Endodermal cell (in vitro differentiated cells): ENCODE measurements at regions not wholly inside any gene's neighbourhood (a gene's known extent, or its start where the extent isn't known, plus 50 kb on each side); places are given as distances from the start of the nearest gene placed in this dataset.

Experiments used
- DNase-seq: peaks from one replicate; pipeline ENCODE4 v3.0.0-alpha.2; 2017
- H3K27ac ChIP-seq: 2 replicates; pipeline ENCODE4 v1.5.1; 2013; ENCODE audit warnings: mild to moderate bottlenecking, low read depth, low read length, moderate library complexity
- H3K27me3 ChIP-seq: 2 replicates; pipeline ENCODE4 v1.6.1; 2013; ENCODE audit warnings: mild to moderate bottlenecking, low read length, moderate library complexity; ENCODE audit not compliant: insufficient read depth, control insufficient read depth, poor library complexity, severe bottlenecking
- H3K36me3 ChIP-seq: 2 replicates; pipeline ENCODE4 v1.7.0; 2013; ENCODE audit warnings: mild to moderate bottlenecking, low read length, moderate library complexity; ENCODE audit not compliant: control insufficient read depth, insufficient read depth
- H3K4me1 ChIP-seq: one replicate; pipeline ENCODE4 v1.7.0; 2013; ENCODE audit warnings: low read length; ENCODE audit not compliant: control insufficient read depth, insufficient read depth
- H3K4me3 ChIP-seq: 2 replicates; pipeline ENCODE4 v1.5.1; 2013; ENCODE audit warnings: mild to moderate bottlenecking, low read length, moderate library complexity
- H3K9ac ChIP-seq: 2 replicates; pipeline ENCODE4 v1.6.1; 2013; ENCODE audit warnings: mild to moderate bottlenecking, low read length, moderate library complexity; ENCODE audit not compliant: poor library complexity, severe bottlenecking; ENCODE audit errors: extremely low read depth
- H3K9me3 ChIP-seq: 2 replicates; pipeline ENCODE4 v1.6.1; 2013; ENCODE audit warnings: mild to moderate bottlenecking, low read length, moderate library complexity; ENCODE audit not compliant: control insufficient read depth
- H3K27ac Mint-ChIP-seq: 2 replicates; pipeline ENCODE4 v1.8.0; 2020; ENCODE audit warnings: mixed read lengths
- H3K27me3 Mint-ChIP-seq: 2 replicates; pipeline ENCODE4 v1.8.0; 2021; ENCODE audit warnings: mild to moderate bottlenecking, mixed read lengths; ENCODE audit not compliant: insufficient read depth
- H3K36me3 Mint-ChIP-seq: 2 replicates; pipeline ENCODE4 v1.8.0; 2020; ENCODE audit warnings: low read depth, mixed read lengths
- H3K4me1 Mint-ChIP-seq: 2 replicates; pipeline ENCODE4 v1.8.0; 2020; ENCODE audit warnings: mixed read lengths
- H3K4me3 Mint-ChIP-seq: 2 replicates; pipeline ENCODE4 v1.8.0; 2020; ENCODE audit warnings: mild to moderate bottlenecking, moderate library complexity, mixed read lengths
- H3K9me3 Mint-ChIP-seq: 2 replicates; pipeline ENCODE4 v1.8.0; 2020; ENCODE audit warnings: mild to moderate bottlenecking, mixed read lengths
- WGBS, 2 experiments: methylation state at CpG; one replicate each; pipeline versions ENCODE4 v1.1.5 to v1.1.7; 2013; ENCODE audit warnings: missing lambda C conversion rate in 2 of 2, mixed read lengths in 1 of 2; ENCODE audit not compliant: insufficient coverage in 1 of 2, insufficient read length in 1 of 2; 5-methylcytosine and 5-hydroxymethylcytosine counted together
- TF ChIP-seq, protein P1 (sequence below): fragments of 200-600 bp; sonication (generic); conservative IDR thresholded peaks from 2 replicates; pipeline ENCODE4 v1.5.0; 2021; ENCODE audit warnings: antibody characterized with exemption, mild to moderate bottlenecking

- H3K27me3 Mint-ChIP-seq = peaks cover 55% of the 10 kb centered on the region
- no peaks in the 10 kb centered on the region for H3K9me3 Mint-ChIP-seq
- peaks cover 8% of the 10 kb centered on the region for H3K4me1 Mint-ChIP-seq
- Histone ChIP-seq H3K9me3 (no peaks in the 10 kb centered on the region), H3K27ac (no peak overlapping the region), H3K4me3 (no peak overlapping the region), H3K4me1 (peaks cover 4% of the 10 kb centered on the region), H3K27me3 (peaks cover 36% of the 10 kb centered on the region), H3K9ac (no peak overlapping the region), H3K36me3 (no peaks in the 10 kb centered on the region)
- no peaks in the 10 kb centered on the region for H3K36me3 Mint-ChIP-seq
- TF ChIP-seq, protein P1, sequence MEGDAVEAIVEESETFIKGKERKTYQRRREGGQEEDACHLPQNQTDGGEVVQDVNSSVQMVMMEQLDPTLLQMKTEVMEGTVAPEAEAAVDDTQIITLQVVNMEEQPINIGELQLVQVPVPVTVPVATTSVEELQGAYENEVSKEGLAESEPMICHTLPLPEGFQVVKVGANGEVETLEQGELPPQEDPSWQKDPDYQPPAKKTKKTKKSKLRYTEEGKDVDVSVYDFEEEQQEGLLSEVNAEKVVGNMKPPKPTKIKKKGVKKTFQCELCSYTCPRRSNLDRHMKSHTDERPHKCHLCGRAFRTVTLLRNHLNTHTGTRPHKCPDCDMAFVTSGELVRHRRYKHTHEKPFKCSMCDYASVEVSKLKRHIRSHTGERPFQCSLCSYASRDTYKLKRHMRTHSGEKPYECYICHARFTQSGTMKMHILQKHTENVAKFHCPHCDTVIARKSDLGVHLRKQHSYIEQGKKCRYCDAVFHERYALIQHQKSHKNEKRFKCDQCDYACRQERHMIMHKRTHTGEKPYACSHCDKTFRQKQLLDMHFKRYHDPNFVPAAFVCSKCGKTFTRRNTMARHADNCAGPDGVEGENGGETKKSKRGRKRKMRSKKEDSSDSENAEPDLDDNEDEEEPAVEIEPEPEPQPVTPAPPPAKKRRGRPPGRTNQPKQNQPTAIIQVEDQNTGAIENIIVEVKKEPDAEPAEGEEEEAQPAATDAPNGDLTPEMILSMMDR = no peak
- DNase-seq = peak; percentile 61
- WGBS, 2 experiments = 51 to 72% methylated on average over 3 to 8 of the region's 8 CpGs
- no peak overlapping the region for H3K4me3 Mint-ChIP-seq
- H3K27ac Mint-ChIP-seq = no peak overlapping the region
Observed at GRCh38 chr12:107330831-107331431, 237.6 kb upstream of the CRY1 start.

DNA sequence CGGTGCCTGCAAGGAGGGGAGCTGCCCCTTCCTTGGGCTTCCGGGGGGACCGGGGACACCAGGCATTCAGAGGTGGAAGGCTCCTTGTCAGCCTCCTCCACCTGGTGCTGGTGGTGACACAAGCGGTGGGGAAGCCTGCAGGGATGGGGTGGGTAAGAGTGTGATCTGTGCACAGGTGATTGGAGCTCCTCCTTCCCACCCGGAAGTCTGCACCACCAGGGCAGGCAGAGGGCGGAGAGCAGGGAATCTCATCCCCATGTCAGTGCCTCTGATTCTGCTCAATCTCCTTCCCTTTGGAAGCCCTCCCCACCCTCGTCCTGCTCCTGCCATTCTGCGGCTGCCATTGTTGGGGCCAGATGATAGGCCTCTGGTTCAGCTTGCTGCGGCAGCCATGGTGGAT, 238.1 kb upstream of the CRY1 start:
- Histone ChIP-seq H3K4me1 (peaks cover 4% of the 10 kb centered on the region), H3K36me3 (no peaks in the 10 kb centered on the region), H3K4me3 (no peak overlapping the region), H3K9ac (no peak overlapping the region), H3K27me3 (peaks cover 40% of the 10 kb centered on the region), H3K9me3 (no peaks in the 10 kb centered on the region), H3K27ac (no peak overlapping the region)
- H3K27me3 Mint-ChIP-seq = peaks cover 59% of the 10 kb centered on the region
- peak; percentile 63 for DNase-seq
- no peaks in the 10 kb centered on the region for H3K9me3 Mint-ChIP-seq
- H3K27ac Mint-ChIP-seq = no peak overlapping the region
- TF ChIP-seq, protein P1 = no peak
- 86 to 92% methylated on average over 4 to 9 of the region's 9 CpGs for WGBS, 2 experiments
- peaks cover 8% of the 10 kb centered on the region for H3K4me1 Mint-ChIP-seq
- H3K4me3 Mint-ChIP-seq = no peak overlapping the region
- H3K36me3 Mint-ChIP-seq = no peaks in the 10 kb centered on the region

DNA sequence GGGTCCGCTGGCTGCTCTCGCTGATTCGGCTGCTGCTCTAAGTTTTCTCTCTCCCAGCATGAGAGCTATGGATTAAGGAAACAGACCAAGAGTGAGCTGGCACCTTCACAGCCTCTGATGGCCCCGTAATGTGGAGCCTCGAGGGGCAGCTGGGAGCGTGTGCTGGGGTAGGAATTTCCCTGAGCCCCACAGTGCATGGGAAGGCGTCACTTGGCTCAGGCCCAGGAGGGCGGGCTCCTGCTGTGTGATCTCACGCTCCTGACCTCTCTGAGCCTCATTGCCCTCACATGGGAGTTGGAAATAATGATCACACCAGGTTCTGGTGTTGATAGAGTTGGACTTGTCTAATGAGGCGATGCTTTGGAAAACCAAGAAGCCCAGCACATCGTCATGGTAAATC, 238.6 kb upstream of the CRY1 start:
- 80 to 89% methylated on average over 3 to 11 of the region's 11 CpGs for WGBS, 2 experiments
- Histone ChIP-seq H3K4me1 (peaks cover 4% of the 10 kb centered on the region), H3K27ac (no peak overlapping the region), H3K9me3 (no peaks in the 10 kb centered on the region), H3K9ac (no peak overlapping the region), H3K36me3 (no peaks in the 10 kb centered on the region), H3K4me3 (no peak overlapping the region), H3K27me3 (peaks cover 40% of the 10 kb centered on the region)
- peaks cover 59% of the 10 kb centered on the region for H3K27me3 Mint-ChIP-seq
- H3K27ac Mint-ChIP-seq = no peak overlapping the region
- H3K4me3 Mint-ChIP-seq = no peak overlapping the region
- no peaks in the 10 kb centered on the region for H3K9me3 Mint-ChIP-seq
- TF ChIP-seq, protein P1 = no peak
- no peaks in the 10 kb centered on the region for H3K36me3 Mint-ChIP-seq
- DNase-seq = peak; percentile 55
- peaks cover 8% of the 10 kb centered on the region for H3K4me1 Mint-ChIP-seq
